ENCODE measurements at regions not wholly inside any gene's neighbourhood (a gene's known extent, or its start where the extent isn't known, plus 50 kb on each side); places are given as distances from the start of the nearest gene placed in this dataset.
"Not testable (repeated sequence)": the region's sequence is repeated elsewhere in the genome, so short reads cannot be mapped to it uniquely, and the experiment has no call there.

GRCh38 chr1:228796945-228797344 lies 61.7 kb downstream of the RHOU start:
- not testable (repeated sequence) for DNase-seq

- no peak for DNase-seq
These were observed 62.8 kb downstream of the RHOU start for GRCh38 chr1:228798035-228798434.

- no peak for DNase-seq
These were observed 63.3 kb downstream of the RHOU start for GRCh38 chr1:228798548-228798947.

- no peak for DNase-seq
These were observed 64.6 kb downstream of the RHOU start for GRCh38 chr1:228799924-228800323.

- DNase-seq: no peak
These were observed 65.8 kb downstream of the RHOU start for GRCh38 chr1:228801068-228801467.

- DNase-seq: no peak
These were observed 67.3 kb downstream of the RHOU start for GRCh38 chr1:228802386-228803220.

GRCh38 chr1:228803421-228803820 lies 68.1 kb downstream of the RHOU start:
- no peak for DNase-seq

GRCh38 chr1:228804173-228804572 lies 68.9 kb downstream of the RHOU start:
- DNase-seq: no peak

GRCh38 chr1:228804640-228805413 lies 69.5 kb downstream of the RHOU start:
- no peak for DNase-seq

- no peak for DNase-seq
These were observed 72.8 kb downstream of the RHOU start for GRCh38 chr1:228807904-228808605.

- DNase-seq: no peak
These were observed 74.5 kb downstream of the RHOU start for GRCh38 chr1:228809621-228810394.

- DNase-seq: no peak
These were observed 75.1 kb downstream of the RHOU start for GRCh38 chr1:228810395-228810758.

- DNase-seq: no peak
These were observed 75.8 kb downstream of the RHOU start for GRCh38 chr1:228810878-228811711.

- no peak for DNase-seq
These were observed 76.5 kb downstream of the RHOU start for GRCh38 chr1:228811712-228812305.

- no peak for DNase-seq
These were observed 77.7 kb downstream of the RHOU start for GRCh38 chr1:228812961-228813360.

- no peak for DNase-seq
These were observed 78.9 kb downstream of the RHOU start for GRCh38 chr1:228814176-228814575.

- no peak for DNase-seq
These were observed 83.0 kb downstream of the RHOU start for GRCh38 chr1:228818296-228818695.

GRCh38 chr1:228818928-228819630 lies 83.8 kb downstream of the RHOU start:
- no peak for DNase-seq

- DNase-seq: no peak
These were observed 86.0 kb downstream of the RHOU start for GRCh38 chr1:228821252-228821651.

GRCh38 chr1:228823200-228823599 lies 87.9 kb downstream of the RHOU start:
- DNase-seq: no peak

GRCh38 chr1:228824366-228824765 lies 89.1 kb downstream of the RHOU start:
- no peak for DNase-seq
